HEK293T (cell line): ENCODE measurements at regions not wholly inside any gene's neighbourhood (a gene's known extent, or its start where the extent isn't known, plus 50 kb on each side); places are given as distances from the start of the nearest gene placed in this dataset.

Source experiments
- ARNT ChIP-seq: fragments of 450-650 bp; IDR thresholded peaks from 2 replicates; pipeline ENCODE4 v1.6.1; 2017; ENCODE audit warnings: mild to moderate bottlenecking
- CTBP1 ChIP-seq: fragments of 450-650 bp; IDR thresholded peaks from 2 replicates; pipeline ENCODE4 v1.6.1; 2016; ENCODE audit warnings: borderline replicate concordance
- ELF4 ChIP-seq: fragments of 450-650 bp; IDR thresholded peaks from 2 replicates; pipeline ENCODE4 v1.6.1; 2017; ENCODE audit warnings: antibody characterized with exemption
- FOXK2 ChIP-seq: fragments of 450-650 bp; IDR thresholded peaks from 2 replicates; pipeline ENCODE4 v1.6.1; 2016; ENCODE audit warnings: mild to moderate bottlenecking
- FOXM1 ChIP-seq: fragments of 450-650 bp; IDR thresholded peaks from 2 replicates; pipeline ENCODE4 v1.6.1; 2017; ENCODE audit warnings: mild to moderate bottlenecking, borderline replicate concordance
- HDGF ChIP-seq: fragments of 450-650 bp; IDR thresholded peaks from 2 replicates; pipeline ENCODE4 v1.6.1; 2017; ENCODE audit warnings: antibody characterized with exemption, borderline replicate concordance
- L3MBTL2 ChIP-seq: fragments of 450-650 bp; conservative IDR thresholded peaks from 2 replicates; pipeline ENCODE4 v1.6.1; 2016; ENCODE audit warnings: mild to moderate bottlenecking
- NFRKB ChIP-seq: fragments of 450-650 bp; IDR thresholded peaks from 2 replicates; pipeline ENCODE4 v1.6.1; 2016; ENCODE audit warnings: mild to moderate bottlenecking, moderate library complexity
- SP1 ChIP-seq: fragments of 450-650 bp; IDR thresholded peaks from 2 replicates; pipeline ENCODE4 v1.6.1; 2017
- SUZ12 ChIP-seq: fragments of 450-650 bp; IDR thresholded peaks from 2 replicates; pipeline ENCODE4 v1.6.1; 2016; ENCODE audit warnings: mild to moderate bottlenecking
- TARDBP ChIP-seq: fragments of 450-650 bp; IDR thresholded peaks from 2 replicates; pipeline ENCODE4 v1.6.1; 2016
- TF ChIP-seq, protein P1 (sequence below): fragments of 450-650 bp; IDR thresholded peaks from 2 replicates; pipeline ENCODE4 v1.6.1; 2016

DNA sequence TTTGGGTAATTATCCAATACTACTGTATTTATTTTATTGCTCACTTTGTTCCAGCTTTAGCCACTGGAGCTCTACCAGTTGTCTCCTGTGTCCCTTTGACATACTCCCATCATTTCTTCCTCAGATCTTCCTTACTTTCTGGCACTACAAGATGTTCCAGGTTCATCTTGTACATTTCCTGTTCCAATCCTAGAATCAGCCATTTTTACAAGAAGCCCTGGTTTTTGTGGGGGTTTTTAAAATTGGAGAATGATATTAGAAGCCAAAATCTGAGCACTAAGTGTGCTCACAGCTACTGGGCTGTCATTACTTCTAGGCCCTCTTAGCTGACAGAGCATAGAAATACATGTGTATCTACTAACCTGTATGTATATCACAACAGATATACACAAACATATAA is 164.3 kb downstream of the ZFP36L2 start:
- TF ChIP-seq HDGF: no peak
- TF ChIP-seq SP1: no peak
- TF ChIP-seq TARDBP: no peak
- TF ChIP-seq FOXM1: no peak
- TF ChIP-seq L3MBTL2: no peak
- TF ChIP-seq, protein P1, sequence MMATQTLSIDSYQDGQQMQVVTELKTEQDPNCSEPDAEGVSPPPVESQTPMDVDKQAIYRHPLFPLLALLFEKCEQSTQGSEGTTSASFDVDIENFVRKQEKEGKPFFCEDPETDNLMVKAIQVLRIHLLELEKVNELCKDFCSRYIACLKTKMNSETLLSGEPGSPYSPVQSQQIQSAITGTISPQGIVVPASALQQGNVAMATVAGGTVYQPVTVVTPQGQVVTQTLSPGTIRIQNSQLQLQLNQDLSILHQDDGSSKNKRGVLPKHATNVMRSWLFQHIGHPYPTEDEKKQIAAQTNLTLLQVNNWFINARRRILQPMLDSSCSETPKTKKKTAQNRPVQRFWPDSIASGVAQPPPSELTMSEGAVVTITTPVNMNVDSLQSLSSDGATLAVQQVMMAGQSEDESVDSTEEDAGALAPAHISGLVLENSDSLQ: no peak
- TF ChIP-seq NFRKB: no peak
- no peak for TF ChIP-seq CTBP1
- TF ChIP-seq SUZ12: no peak
- TF ChIP-seq ELF4: no peak
- no peak for TF ChIP-seq FOXK2
- no peak for TF ChIP-seq ARNT
